ENCODE measurements at regions not wholly inside any gene's neighbourhood (a gene's known extent, or its start where the extent isn't known, plus 50 kb on each side); places are given as distances from the start of the nearest gene placed in this dataset.

DNA sequence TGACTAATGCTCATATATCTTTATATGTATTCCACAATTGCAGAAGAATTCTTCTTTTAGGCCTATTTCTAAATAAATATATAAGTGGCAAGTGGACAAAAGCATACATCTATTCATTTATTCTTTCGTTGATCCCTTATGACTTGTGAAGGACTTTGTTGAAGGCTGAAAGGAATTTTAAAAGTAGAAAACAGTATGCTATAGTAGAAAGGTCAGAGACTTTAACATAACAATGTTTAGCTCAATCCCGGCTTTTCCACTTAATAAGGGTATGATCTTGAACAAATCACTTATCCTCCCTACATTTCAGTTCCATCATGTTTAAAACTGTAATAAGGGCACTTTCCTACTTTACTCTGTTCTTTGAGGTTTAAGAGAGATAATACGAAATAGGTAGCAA lies 672.9 kb downstream of the MECOM start:
- TF ChIP-seq POLR2AphosphoS5 (IDR thresholded peaks at IDR 0.05; ENCODE audit: low read depth) (no peak), SPI1 (IDR thresholded peaks at IDR 0.05; ENCODE audit: borderline replicate concordance, low read depth) (no peak), GABPA (IDR thresholded peaks at IDR 0.05; ENCODE audit: low read depth) (no peak)
- TF ChIP-seq, protein P1, sequence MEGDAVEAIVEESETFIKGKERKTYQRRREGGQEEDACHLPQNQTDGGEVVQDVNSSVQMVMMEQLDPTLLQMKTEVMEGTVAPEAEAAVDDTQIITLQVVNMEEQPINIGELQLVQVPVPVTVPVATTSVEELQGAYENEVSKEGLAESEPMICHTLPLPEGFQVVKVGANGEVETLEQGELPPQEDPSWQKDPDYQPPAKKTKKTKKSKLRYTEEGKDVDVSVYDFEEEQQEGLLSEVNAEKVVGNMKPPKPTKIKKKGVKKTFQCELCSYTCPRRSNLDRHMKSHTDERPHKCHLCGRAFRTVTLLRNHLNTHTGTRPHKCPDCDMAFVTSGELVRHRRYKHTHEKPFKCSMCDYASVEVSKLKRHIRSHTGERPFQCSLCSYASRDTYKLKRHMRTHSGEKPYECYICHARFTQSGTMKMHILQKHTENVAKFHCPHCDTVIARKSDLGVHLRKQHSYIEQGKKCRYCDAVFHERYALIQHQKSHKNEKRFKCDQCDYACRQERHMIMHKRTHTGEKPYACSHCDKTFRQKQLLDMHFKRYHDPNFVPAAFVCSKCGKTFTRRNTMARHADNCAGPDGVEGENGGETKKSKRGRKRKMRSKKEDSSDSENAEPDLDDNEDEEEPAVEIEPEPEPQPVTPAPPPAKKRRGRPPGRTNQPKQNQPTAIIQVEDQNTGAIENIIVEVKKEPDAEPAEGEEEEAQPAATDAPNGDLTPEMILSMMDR (IDR thresholded peaks at IDR 0.05; ENCODE audit: insufficient read depth, low read length), result no peak

Data from HL-60 (cell line).